RPMI7951 (cell line): ENCODE measurements at regions not wholly inside any gene's neighbourhood (a gene's known extent, or its start where the extent isn't known, plus 50 kb on each side); places are given as distances from the start of the nearest gene placed in this dataset.
"Not testable (repeated sequence)": the region's sequence is repeated elsewhere in the genome, so short reads cannot be mapped to it uniquely, and the experiment has no call there.

Experiments
- DNase-seq: peaks from one replicate; pipeline ENCODE4 v3.0.0-alpha.2; 2012; ENCODE audit warnings: low read depth

DNA sequence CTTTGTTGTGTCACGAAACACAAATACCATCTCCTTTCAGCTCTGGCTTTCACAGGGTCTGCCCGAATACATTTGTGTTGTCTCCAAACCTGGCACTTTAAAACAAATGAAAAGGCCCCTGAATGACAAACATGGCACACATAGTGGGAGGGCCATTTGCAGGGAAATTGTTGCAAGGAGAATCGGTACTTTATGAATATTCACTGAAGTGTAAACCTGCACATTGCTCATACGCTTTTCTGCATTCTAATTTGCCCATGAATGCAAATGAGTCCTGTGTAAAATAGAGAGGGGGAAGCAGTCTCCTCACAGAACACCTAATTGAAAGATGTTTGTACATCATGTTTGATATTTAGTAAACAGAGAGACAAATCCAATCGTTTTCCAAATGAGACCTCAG lies 82.7 kb upstream of the PCDH8 start:
- no peak for DNase-seq

DNA sequence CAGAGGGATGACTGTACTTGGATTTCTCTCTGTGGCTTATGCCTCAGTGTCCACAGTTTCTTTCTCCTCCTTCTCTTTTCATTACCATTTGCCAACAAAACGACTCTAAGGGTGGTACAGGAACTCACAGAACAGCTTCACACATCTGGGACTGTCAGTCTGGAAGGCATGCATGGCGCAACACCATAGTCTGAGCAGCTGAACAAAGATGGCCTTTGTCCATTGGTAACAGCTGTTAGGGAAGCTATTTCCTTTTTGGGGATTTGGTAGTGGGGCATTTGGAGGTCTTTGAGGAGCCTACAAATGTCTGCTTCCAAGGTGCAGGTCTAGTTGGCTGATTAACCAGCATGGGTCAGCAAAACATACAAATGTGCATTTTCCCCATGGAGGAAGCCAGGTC lies 81.4 kb upstream of the PCDH8 start:
- no peak for DNase-seq

DNA sequence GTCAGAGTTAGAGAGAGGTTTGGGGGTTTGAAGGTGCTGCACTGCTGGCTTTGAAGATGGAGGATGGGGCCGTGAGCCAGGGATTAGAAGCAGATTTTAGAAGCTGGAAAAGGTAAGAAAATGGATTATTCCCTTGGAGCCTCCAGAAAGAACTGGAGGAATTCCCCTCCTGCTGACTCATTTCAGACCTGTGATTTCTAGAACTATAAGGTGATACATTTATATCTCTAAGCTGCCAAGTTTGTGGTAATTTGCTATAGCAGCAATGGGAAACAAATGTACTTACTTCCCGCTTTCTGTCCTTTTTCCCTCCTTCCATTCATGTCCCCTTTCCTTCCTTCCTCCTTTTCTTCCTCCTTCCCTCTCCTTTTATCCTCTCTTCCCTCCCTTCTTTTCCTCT lies 78.5 kb upstream of the PCDH8 start:
- no peak for DNase-seq

DNA sequence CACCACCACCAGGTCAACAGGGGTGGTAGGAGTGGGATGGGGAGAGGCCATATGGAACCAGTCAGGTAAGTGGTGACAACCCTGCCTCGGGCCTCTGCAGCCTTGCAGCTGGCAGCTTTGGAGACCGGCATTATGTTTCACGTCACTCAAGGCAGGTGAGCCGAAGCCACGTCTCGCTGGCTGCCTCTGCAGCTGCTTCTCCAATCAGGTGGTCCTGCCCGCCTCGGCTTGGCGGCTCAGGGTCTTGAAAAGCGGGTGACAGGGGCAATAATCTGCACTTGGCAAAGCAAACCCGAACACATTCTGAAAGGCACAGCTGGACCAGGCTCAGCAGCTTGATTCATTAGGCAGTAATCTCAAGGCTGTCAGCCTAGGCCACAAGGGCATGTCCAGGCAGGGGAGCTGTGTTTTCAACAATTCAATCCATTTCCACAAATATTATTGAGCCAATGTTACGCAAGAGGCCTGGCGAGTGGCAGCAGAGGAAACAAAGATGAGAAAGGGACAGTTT lies 77.4 kb upstream of the PCDH8 start:
- no peak for DNase-seq

DNA sequence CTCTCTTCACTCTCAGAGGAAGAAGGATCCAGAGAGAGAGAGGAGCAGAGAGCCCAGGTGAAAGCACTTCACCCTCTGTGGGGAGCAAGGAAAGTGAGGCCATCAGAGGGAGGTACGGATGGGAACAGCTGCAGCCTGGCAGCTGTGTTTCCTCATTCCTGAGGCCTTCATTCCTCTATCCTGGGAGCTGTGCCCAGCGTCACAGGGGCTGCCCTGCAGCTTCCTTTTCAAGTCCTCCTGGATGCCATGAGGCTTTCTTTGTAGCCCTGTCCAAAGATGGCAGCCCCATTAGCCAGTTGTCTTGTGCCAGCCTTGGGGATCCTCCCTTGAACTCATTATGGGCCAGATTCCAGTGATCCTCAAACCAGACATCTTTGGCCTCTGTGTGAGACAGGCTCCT lies 76.8 kb upstream of the PCDH8 start:
- DNase-seq: no peak

DNA sequence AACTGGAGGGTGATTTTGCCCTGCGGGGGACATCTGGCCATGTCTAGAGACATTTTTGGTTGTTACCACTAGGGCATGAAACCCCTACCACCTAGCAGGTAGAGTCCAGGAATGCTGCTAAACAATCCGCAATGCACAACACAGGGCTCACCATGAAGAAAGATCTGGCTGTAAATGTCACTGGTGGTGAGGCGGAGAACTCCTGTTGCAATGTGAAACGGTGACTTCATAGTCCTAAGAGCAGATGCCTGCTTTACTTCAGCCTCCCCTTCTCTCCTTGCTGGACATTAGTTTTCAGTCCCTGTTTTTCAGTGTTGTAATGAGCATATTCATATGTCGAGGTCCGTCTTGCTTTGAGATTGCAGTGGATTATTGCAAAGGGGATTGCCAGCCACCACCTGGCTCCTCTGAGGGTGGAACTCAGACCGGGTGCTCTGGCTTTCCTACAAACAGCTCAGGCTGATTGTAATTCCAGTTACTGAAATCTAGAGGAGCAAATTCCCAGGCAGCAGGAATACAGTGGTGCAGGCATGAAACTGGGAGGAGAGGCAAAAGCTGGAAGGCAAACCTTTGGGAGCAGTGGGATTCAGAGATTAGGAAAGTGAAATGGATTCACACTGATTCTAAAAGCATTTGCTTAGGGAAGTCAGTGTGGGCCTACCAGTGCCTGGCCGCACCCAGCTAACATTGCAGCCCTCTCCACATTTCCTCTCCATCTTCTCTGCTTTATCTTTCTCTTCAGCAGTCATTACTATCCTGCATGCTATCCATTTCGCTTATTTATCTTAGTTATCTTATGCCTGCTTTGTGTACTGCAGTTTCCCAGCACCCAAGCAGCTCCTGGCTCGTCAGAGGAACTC lies 76.1 kb upstream of the PCDH8 start:
- no peak for DNase-seq

DNA sequence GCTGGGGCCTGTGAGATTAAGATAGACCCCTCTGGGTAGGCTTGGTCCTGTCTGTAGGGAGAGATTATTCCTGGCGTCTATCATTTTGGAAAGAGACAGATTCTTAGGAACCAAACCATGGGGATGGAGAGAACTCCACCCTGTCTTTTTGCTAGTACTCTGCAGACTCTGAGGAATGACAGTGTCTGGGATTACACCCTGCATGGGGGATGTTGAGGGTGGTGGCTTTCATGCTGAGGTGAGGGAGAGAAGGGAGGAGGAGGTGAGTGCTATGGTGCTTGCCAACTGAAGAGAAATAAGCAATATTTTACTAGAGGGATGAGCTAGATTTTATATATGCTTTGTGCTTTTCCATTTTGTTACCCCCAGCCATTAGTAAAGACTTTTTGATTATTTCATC lies 74.5 kb upstream of the PCDH8 start:
- no peak for DNase-seq

DNA sequence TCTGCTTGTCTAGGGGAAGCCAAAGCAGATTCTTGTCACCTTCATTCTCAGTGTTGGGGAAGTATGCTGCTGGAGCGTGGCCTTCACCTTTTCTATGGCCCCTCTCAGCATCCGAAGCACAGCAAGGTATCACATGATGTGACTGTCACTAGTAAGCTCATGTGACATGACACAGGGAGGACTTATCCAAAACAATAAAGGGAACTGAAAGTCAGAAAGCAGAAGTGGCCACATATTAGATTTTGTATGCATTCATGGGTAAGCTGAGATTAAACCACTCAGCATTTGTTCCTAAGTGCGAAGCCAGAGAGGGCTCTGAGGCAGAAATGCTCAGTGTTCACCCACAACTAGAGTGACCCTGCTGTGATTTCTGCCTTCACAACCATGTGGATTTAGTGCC lies 72.8 kb upstream of the PCDH8 start:
- DNase-seq: no peak

DNA sequence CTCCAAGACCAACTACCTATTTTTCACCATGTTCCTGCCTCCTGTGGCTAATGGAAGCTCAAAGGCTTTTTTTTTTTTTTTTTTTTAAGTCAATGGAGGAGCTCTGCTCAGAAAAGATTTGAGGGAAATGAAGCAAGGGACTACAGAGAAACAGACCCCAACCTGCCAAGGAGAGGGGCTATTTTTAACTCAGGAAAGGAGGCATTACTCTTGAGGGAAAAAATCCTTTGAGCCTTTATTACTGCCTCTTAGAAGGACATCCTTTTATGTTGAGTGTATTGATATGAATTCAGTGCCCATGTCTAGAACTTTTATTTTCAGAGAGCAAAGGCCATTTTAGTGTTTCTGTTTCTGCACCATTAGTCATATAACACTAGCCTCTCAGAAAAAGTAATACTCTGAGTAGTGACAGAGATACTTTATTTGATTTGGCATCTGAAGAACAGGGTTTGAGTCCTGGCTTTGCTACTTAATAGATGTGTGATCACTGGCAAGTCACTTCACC lies 68.1 kb upstream of the PCDH8 start:
- no peak for DNase-seq

DNA sequence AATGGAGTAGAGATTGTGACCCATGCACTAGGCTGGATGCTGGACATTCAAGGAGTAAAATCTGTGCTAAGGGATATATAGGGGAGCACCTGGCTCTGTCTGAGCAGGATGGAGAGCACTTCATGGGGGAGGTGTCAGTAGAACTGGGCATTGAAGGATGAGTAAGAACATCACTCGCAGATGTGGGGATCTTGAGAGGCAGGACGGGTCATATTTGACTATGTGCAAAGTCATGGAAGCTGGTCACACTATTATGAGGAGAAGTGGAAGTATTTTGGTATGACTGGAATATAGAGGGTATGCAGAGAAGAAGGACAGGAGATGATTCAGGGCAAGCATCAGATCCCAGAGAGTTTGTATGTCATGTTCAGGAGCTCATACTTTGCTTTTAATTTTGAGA lies 62.9 kb upstream of the PCDH8 start:
- no peak for DNase-seq

DNA sequence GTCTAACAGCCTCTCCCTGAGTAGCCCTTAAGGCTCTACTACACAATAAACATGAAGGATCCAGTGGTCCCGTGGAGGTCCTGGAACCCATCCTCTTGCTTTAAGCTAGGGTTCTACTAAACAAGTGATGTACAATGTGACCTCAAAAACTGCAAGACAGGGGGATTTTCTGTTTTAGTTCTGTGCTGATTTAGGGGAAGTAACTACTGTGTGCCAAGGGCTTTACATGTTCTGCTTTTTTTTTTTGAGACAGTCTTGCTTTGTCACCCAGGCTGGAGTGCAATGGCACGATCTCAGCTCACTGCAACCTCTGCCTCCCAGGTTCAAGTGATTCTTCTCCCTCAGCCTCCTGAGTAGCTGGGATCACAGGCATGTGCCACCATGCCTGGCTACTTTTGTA lies 61.9 kb upstream of the PCDH8 start:
- not testable (repeated sequence) for DNase-seq

DNA sequence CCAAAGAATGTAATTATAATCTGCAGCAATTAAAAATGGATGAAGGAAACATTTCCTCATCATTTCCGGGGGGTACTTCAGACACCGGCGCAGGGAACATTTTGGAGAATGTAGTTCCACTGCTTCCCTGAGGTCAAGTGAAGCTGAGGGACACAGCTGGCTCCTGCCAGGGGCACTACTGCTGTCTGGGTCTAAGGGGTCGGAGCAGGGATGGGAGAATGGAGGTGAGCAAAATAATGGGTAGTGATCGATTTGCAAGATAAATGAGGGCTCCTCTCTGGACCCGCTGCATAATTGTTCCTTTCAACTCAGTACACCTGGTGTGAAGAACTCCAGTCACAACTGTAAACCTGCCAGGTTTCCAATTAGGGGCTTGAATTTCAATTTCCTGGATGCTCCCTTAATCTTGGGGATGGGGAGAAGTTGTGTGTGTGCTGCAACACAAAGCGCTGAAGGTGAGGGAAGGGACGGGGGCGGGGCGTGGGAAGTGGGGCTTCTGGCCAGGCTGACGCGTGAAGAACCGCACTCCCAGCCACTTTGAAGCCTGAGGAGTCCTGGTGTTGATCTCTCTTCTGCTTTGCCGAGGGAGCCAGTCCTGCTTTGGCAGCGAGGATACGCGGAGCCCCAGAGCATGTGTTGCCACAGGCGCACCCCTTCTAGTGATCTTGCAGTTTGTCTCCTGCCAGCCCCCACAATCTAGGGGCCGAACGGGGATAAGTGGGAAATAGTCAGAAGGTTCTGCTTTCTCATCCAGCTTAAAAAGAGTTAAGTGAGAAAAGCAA lies 57.9 kb upstream of the PCDH8 start:
- DNase-seq: no peak

DNA sequence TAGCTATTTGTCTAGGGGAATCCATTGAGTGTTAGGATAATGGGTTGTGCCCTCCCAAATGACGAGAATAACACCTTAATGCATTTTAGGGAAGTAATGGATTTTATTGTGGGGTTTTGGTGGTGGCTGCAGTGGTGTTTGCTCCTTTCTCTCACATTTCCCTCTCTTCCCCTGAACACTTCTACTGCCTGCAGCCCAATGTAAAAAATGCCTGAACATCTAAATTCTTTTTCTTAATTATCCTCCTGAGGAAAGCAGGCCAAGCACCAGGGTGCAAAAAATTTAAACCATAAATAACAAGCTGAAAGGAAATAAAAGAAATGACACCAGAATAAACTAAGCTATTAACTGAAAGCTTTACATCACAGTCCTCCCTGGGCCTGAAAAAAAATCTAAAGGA lies 57.3 kb upstream of the PCDH8 start:
- DNase-seq: no peak

DNA sequence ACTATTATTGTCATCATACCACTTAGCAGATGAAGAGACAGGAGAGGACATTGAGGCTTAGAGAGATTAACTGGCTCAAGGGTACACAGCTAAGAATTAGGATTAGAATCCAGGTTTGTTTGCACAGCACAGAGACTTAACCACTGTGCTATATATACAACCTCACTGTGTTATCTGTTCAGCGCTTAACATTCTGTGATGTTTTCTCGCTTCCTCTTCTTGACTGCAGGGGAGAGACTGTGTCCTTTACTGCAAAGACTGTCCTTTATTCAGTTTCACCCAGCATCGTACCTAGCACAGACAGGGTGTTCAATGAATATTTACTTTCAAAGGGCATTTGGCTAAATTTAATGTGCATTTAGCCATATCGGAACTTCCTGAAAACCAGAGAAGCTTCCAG lies 54.9 kb upstream of the PCDH8 start:
- no peak for DNase-seq

DNA sequence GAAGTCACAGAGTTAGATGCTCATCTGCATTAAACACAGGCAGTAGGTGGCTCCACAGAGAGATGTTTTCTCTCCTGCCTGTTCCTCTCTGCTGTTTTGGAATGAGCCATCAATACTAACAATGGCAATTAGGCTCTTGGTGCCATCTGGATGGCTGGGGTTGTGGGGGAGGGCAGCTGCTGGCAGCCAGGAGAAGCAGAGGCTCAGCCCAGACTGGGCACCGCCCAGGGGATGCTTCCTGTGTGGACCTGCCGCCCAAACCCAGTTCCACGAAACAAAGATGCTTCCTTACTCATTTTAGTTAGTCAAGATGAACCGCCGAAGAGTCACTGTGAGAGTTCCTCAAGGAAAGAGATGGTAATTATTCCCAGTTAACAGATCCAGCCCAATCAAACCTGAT lies 50.8 kb upstream of the PCDH8 start:
- no peak for DNase-seq
